HCT116 (cell line): ENCODE measurements at regions not wholly inside any gene's neighbourhood (a gene's known extent, or its start where the extent isn't known, plus 50 kb on each side); places are given as distances from the start of the nearest gene placed in this dataset.

Experiments
- EGR1 ChIP-seq: IDR thresholded peaks from 2 replicates; pipeline ENCODE4 v1.6.1; 2012; ENCODE audit warnings: low read depth
- FOSL1 ChIP-seq: IDR thresholded peaks from 2 replicates; pipeline ENCODE4 v1.6.1; 2012; ENCODE audit warnings: low read depth
- JUND ChIP-seq: IDR thresholded peaks from 2 replicates; pipeline ENCODE4 v1.6.1; 2012
- POLR2A ChIP-seq: IDR thresholded peaks from 2 replicates; pipeline ENCODE4 v1.7.0; 2011; ENCODE audit warnings: borderline replicate concordance; ENCODE audit not compliant: insufficient read depth, insufficient read length; ENCODE audit errors: extremely low read depth
- RAD21 ChIP-seq: IDR thresholded peaks from 2 replicates; pipeline ENCODE4 v1.6.1; 2012; ENCODE audit warnings: low read depth, mild to moderate bottlenecking
- SIN3A ChIP-seq: IDR thresholded peaks from 2 replicates; pipeline ENCODE4 v1.6.1; 2012; ENCODE audit warnings: low read depth
- SRF ChIP-seq: IDR thresholded peaks from 2 replicates; pipeline ENCODE4 v1.6.1; 2012; ENCODE audit warnings: low read depth
- ZNF274 ChIP-seq: fragments of 200-500 bp; sonication (Bioruptor generic); IDR thresholded peaks from 2 replicates; pipeline ENCODE4 v1.6.1; 2014; ENCODE audit warnings: mild to moderate bottlenecking, low read depth, low read length, inconsistent platforms
- TF ChIP-seq, protein P1 (sequence below): IDR thresholded peaks from 2 replicates; pipeline ENCODE4 v1.6.1; 2012; ENCODE audit warnings: low read depth
- TF ChIP-seq, protein P2 (sequence below), 3 experiments: fragments of 200-600 bp in 1 of 3; sonication (generic) in 1 of 3; IDR thresholded peaks in 2 of 3; conservative IDR thresholded peaks in 1 of 3; 2 replicates each; pipeline ENCODE4 v1.5.1; 2012 to 2017; ENCODE audit warnings: low read depth in 2 of 3, low read length in 2 of 3, antibody characterized with exemption in 1 of 3, borderline replicate concordance in 1 of 3, control low read depth in 1 of 3, mild to moderate bottlenecking in 1 of 3, mixed read lengths in 1 of 3, mixed run types in 1 of 3, moderate library complexity in 1 of 3; ENCODE audit not compliant: insufficient read depth in 1 of 3

DNA sequence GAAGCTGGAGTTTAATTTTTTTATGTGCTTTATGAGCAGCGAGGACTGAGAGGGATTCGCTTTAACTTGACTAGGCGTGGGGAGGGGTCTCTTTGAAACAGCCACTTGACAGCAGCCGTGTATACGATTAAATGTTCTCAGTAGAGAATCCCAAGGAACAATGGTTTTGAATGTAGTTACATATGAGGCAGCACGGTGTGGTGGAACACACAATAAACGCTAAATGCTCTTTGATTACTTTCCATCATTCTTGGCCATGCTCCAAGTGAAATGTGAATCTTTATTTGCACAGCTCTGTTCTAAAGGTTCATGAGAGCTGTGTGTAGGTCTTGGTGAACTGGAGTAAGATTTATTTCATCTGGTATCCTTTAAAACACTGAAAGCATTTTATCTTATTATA, 251.4 kb upstream of the TGFBR2 start:
- TF ChIP-seq ZNF274, result no peak
- no peak for TF ChIP-seq FOSL1
- TF ChIP-seq RAD21, result no peak
- TF ChIP-seq EGR1, result no peak
- TF ChIP-seq, protein P1, sequence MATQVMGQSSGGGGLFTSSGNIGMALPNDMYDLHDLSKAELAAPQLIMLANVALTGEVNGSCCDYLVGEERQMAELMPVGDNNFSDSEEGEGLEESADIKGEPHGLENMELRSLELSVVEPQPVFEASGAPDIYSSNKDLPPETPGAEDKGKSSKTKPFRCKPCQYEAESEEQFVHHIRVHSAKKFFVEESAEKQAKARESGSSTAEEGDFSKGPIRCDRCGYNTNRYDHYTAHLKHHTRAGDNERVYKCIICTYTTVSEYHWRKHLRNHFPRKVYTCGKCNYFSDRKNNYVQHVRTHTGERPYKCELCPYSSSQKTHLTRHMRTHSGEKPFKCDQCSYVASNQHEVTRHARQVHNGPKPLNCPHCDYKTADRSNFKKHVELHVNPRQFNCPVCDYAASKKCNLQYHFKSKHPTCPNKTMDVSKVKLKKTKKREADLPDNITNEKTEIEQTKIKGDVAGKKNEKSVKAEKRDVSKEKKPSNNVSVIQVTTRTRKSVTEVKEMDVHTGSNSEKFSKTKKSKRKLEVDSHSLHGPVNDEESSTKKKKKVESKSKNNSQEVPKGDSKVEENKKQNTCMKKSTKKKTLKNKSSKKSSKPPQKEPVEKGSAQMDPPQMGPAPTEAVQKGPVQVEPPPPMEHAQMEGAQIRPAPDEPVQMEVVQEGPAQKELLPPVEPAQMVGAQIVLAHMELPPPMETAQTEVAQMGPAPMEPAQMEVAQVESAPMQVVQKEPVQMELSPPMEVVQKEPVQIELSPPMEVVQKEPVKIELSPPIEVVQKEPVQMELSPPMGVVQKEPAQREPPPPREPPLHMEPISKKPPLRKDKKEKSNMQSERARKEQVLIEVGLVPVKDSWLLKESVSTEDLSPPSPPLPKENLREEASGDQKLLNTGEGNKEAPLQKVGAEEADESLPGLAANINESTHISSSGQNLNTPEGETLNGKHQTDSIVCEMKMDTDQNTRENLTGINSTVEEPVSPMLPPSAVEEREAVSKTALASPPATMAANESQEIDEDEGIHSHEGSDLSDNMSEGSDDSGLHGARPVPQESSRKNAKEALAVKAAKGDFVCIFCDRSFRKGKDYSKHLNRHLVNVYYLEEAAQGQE, result no peak
- TF ChIP-seq SRF, result no peak
- TF ChIP-seq POLR2A, result no peak
- TF ChIP-seq JUND, result no peak
- no peak for TF ChIP-seq SIN3A
- TF ChIP-seq, protein P2, sequence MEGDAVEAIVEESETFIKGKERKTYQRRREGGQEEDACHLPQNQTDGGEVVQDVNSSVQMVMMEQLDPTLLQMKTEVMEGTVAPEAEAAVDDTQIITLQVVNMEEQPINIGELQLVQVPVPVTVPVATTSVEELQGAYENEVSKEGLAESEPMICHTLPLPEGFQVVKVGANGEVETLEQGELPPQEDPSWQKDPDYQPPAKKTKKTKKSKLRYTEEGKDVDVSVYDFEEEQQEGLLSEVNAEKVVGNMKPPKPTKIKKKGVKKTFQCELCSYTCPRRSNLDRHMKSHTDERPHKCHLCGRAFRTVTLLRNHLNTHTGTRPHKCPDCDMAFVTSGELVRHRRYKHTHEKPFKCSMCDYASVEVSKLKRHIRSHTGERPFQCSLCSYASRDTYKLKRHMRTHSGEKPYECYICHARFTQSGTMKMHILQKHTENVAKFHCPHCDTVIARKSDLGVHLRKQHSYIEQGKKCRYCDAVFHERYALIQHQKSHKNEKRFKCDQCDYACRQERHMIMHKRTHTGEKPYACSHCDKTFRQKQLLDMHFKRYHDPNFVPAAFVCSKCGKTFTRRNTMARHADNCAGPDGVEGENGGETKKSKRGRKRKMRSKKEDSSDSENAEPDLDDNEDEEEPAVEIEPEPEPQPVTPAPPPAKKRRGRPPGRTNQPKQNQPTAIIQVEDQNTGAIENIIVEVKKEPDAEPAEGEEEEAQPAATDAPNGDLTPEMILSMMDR (IDR thresholded peaks at IDR 0.05 in 2 of 3, conservative IDR thresholded peaks at IDR 0.05 in 1 of 3; ENCODE audit: borderline replicate concordance in 1 of 3, insufficient read depth in 1 of 3, low read depth in 2 of 3, low read length in 2 of 3), result no peak
